NCI-H2196 (cell line): ENCODE measurements at regions not wholly inside any gene's neighbourhood (a gene's known extent, or its start where the extent isn't known, plus 50 kb on each side); places are given as distances from the start of the nearest gene placed in this dataset.

Experiments used
- DNase-seq: peaks from one replicate; lab custom pipeline; 2025; ENCODE audit not compliant: unreplicated experiment; lab: John Stamatoyannopoulos, UW

DNA sequence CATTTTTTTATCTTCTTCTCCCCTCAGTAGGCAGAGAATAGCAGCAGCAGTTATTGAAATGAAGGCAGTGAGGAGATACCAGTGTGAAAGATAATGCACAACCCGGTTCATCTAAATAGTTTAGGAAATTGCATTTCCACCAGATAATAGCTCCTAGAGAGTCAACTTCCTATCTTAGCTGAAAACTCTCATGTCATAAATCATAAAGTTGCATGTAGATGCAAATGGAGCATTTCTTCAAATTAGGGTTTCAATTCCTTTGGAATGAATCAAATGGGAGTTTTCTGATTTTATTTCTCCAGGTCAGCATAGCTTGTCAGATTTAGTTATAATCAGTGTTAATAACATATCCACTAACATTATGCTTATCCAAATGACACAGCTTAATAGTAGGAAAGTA is 335.3 kb downstream of the CNTNAP4 start:
- DNase-seq, result no peak

- no peak for DNase-seq
Observed at GRCh38 chr16:76614269-76614668, 337.1 kb downstream of the CNTNAP4 start.

GRCh38 chr16:76622876-76623275 is 345.7 kb downstream of the CNTNAP4 start:
- DNase-seq, result no peak

DNA sequence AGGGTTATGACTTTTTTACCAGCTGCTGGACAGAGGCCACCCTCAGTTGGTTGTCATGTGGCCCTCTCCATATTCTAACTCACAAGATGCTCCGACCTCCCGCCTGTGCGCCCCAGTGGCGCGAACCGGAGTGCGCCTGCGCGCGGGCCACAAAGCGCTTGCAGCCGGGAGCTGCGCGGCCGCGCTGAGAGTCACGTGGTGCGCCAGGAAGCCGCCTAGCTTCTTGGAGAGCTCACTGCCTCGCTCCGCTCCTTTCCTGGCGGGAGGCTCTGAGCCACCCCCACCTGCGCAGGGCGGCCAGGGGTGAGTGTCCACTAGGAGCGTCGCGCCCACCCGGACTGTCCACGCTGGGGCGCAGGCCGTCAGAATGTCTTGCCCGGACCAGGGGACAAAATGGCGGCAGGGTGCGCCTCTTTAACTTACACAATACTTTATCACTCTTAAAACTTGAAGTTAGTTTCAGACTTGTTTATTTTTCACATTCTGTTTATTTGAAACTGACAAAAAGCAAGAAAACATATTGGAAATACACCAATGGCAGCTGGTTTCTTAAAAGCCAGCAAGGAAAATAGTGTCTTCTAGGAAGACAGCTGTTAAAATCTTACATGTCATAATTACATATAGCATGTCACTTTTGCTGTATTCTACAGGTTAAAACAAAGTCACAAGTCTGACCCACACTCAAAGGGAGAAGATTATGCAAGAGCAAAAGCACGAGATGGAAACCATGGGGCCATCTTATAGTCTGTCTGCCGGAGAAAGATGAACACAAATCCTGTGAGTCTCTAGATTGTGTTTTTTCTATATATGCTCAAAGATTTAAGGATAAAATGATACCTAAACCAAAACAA is 357.9 kb downstream of the CNTNAP4 start:
- no peak for DNase-seq

GRCh38 chr16:76639685-76640289 is 362.6 kb downstream of the CNTNAP4 start:
- DNase-seq, result no peak

- no peak for DNase-seq
Observed at GRCh38 chr16:76650582-76650981, 373.4 kb downstream of the CNTNAP4 start.

DNA sequence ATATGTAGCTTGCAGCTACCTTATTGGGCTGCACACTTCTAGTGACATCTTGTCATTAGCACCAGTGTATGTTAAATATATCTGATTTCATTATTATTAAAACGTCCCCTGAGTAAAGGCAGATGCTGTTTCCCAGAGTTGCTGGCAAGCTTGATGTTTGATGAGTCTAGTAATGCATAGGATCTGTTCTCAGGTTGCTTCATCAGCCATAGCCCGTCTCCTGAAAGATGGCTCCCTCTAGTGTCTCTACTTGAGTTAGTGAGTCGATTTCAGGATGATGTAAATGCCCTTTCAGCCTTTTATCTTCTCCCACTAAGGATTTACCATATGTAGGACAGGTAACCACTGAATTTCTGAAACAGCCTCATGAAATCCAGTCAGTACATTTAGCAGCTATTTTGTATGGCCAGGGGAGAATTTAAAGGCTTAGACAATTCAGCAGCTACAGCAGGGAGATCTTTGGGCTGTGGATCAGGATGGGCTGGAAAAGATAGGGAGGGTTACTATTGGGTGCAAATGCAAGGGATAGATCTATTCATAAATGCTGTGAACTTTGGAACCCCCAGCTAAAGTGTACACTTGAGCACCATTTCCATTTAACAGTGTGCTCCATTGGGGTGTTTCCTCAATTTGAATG is 376.3 kb downstream of the CNTNAP4 start:
- peak; percentile 23 for DNase-seq

DNA sequence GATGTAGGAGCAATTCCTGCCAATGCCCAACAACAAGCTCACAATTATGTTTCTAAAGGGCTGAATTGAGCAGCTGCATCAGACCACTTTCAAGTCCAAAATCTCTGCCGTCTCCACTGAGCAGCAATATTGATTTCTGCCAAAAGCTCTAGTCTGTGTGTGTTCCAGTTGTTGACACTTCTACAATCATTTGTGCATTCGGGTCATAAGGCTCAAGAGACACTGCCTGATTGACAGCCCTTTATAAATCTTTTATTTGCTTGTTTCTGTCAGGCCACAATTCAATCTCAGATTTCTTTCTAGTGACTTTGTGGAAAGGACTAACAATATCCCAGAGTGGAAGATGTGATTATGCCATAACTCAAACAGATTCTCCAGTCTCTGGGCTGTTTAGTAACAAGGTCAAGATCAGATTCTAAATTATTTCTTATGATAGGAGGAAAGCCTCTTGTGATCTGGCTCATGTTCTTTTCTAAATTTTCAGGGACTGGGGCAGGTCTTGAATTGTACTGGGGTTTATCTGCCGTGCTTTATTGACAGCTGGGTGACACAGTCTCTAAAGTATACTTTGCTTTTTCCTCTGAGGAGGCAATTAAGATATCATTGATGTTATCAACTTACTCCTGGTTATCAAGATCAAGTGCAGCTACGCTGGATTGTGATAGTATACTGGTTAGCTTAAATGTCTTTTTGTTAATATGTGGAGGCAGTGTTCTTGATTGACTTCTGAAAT is 377.1 kb downstream of the CNTNAP4 start:
- DNase-seq, result no peak

GRCh38 chr16:76656994-76657393 is 379.8 kb downstream of the CNTNAP4 start:
- DNase-seq, result no peak

DNA sequence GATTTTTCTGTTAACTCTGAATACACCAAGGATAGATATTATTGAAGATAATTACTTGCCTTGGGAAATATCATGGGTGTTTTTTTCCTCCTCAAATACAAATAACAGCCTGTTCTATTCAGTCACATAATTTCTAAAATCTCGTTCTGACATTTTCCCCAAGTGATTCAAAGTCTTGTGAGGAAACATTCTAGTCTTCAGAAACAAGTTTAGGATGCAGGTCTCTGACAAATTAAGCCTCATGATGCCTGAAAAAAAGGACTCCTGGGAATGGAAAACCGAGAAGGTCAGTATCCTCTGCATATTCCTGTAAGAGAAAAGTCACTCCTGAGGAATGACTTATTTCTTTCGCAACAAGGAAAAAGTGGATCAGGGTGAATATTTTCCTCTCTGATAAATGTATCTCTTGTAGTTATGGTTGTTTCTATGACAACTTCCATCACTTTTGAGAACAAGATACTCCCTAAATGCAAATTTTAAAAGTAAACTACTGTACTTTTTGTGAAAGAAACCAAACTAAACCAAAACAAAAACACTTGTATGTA is 384.6 kb downstream of the CNTNAP4 start:
- DNase-seq, result no peak

DNA sequence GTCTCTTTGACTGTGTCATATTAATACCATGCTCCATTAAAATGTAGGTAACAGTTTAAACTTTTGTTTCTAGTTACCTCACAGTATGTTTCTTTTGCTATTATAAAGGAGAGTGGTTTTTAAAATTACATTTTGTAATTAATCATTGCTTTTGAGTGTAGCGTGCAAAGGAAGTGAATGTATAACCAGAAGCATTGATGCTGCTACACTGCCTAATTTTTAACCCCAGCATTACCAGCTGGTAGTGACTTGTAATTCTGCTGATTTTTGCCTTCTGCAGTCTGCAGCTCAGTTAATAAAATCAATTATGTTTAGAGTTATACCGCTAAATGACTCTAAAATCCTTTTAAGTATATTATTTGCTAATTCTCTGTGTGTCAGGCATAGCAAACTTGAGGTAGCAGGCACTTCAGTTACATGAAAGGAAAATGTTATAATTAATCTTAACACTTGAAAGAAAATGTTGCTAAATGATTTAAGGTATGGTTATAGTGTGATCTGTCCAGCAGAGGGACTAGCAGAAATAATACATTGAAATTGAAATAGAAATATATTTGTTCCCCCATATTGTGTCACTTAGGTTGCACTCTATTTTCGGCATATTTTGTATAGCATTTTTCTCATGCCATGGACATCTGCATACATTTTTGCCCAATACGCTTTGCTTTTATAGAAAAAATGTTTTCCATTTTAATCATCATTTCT is 388.5 kb downstream of the CNTNAP4 start:
- no peak for DNase-seq

- DNase-seq, result no peak
Observed at GRCh38 chr16:76668207-76668725, 391.1 kb downstream of the CNTNAP4 start.

DNA sequence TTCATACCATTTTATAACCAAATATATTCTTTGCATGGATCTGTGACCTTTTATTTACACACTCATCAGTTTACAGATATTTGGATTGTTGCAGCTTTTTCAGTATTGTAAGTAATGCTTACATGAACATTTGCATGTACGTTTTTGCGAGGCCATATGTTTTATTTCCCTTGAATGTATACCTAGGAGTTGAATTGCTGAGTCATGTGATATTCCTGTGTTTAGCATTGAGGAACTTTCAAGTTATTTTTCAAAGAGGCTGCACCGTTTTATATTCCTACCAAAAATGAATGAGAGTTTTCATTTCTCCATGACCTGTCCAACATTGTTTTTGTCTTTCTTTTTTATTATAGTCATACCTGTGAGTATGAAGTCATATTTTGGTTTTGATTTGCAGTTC is 392.1 kb downstream of the CNTNAP4 start:
- no peak for DNase-seq

DNA sequence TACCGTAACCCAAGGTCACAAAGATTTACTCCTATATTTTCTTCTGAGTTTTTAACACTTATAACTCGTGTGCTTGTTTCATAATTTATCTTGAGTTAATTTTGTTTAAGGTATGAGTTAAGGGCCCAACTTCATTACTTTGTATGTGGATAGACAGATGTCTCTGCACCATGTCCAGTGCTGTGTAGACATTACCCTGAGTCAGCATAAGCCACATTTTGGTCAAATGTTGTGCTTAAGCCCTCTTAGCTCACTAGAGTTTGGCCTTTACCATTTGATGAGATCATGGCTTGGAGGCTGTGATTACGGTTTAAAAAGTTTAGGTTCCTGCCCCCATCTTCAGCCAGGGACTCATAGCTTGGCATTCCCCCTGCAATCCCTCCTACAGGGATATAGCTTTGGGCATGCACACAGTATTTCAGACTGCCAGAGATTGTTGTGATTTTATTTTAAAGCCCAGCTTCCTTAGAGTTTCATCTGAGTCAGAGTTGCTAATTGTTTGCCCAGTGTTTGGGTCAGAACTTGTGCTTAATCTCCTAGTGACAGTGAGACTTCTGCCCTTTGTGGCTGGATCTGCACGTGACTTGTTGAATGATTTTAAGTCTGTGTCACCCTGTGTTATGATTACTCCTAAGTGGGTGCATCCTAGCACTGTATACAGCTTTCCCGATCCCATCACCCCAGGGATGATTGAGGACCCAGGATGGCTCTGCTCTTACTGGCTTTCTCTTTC is 393.1 kb downstream of the CNTNAP4 start:
- no peak for DNase-seq

GRCh38 chr16:76676356-76676755 is 399.2 kb downstream of the CNTNAP4 start:
- no peak for DNase-seq

DNA sequence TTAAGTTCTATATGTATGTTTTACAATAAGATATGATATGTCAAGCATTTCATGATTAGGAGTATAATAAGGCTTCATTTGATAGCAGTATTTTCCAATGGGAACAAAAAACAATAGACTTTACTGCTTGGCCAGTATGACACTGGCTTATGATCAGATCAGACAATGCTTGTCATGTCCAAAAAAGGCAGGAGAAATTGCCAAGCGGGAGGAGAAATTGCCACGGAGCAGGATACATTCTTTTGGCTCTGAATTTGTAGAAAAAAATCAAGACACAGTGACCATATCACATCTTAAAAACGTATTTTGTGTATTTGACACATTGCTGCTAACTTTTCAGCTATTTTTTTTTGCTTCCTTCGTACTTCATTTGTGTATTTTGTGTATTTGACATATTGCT is 404.1 kb downstream of the CNTNAP4 start:
- DNase-seq, result no peak

DNA sequence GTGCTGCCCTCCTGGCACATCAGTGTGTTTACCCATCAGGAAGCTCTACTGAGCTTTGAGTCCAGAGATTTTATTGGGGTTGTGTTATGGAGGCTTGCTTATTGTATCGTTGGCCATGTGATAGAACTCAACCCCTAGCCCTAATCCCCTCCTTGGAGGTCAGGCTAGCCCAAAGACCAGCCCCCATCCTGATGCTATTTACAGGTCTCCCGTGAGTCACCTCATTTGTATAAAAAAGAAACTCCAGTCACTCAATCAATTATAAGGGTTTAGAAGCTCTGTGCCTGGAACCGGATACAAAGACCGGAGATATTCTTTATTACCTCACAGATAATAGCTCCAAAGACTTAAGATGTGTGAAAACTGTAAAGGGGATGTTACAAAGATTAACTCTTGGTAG is 405.9 kb downstream of the CNTNAP4 start:
- DNase-seq, result no peak

GRCh38 chr16:76696876-76697275 is 419.7 kb downstream of the CNTNAP4 start:
- DNase-seq, result no peak

DNA sequence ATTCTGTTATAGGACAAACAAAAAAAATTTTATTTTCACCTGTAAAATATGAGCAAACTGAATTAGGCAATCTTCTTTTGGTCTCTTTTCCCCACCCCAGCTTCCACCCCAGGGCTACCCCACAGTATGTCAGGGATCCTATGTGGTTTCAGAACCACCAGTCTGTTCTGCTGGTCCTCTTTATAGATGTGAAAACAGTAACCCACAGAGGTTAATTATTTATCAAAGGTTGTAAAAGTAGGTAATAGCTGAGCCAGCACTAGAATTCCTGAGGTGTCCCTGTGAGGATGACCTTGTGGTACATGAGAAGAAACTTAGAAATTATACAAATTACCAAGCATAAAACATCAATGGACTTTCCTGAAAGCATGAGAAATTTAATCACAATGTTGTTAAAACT is 428.7 kb downstream of the CNTNAP4 start:
- no peak for DNase-seq

DNA sequence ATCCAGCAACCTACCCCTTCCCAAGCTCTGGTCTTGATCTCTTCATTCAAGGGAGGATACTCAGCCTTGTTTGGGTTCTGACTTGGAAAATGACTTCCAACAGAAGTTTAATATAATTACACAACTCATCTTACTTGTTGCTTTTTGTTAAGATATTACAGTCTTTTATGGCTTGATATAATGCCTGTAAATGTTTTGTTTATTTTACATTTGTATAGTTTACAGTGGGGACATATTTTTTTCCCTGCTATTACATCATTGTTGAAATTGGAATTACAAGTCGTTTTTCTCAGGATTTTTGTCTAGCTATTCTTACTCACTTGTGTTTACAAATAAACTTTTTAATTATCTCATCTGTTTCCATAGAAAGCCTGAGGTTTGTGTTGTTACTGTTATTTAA is 436.0 kb downstream of the CNTNAP4 start:
- DNase-seq, result no peak
